IMR-90 (cell line): ENCODE measurements at regions not wholly inside any gene's neighbourhood (a gene's known extent, or its start where the extent isn't known, plus 50 kb on each side); places are given as distances from the start of the nearest gene placed in this dataset.

ENCODE experiments used
- ATAC-seq: fragments of 200-7000 bp; cut with Tn5 transposase; 2 replicates; pipeline ENCODE4 v1.9.1; 2020; ENCODE audit warnings: low read depth, mild to moderate bottlenecking, moderate library complexity
- BruUV-seq: library from RNA; stranded (reverse); fragments of 400-500 nt; replicated peaks from 2 replicates; lab custom pipeline; 2021; lab: Mats Ljungman, UMichigan
- CTCF ChIA-PET: fragments of 300-600 bp; formaldehyde crosslinking; extraction: SDS; loops from one replicate; lab custom pipeline; 2021; ENCODE audit warnings: antibody characterized with exemption; lab: Yijun Ruan, JAX
- POLR2A ChIA-PET: fragments of 300-600 bp; sonication (Branson Sonifier 250); formaldehyde crosslinking; loops from one replicate; lab custom pipeline; 2022; ENCODE audit warnings: antibody characterized with exemption; ENCODE audit not compliant: unreplicated experiment; lab: Charles Lee
- DNase-seq: peaks from one replicate; pipeline ENCODE4 v3.0.0; 2013
- H2AFZ ChIP-seq: replicated peaks from 2 replicates; pipeline ENCODE3; 2013; ENCODE audit warnings: low read length, mild to moderate bottlenecking; ENCODE audit not compliant: poor library complexity
- H2AK5ac ChIP-seq: 2 replicates; pipeline ENCODE4 v1.6.1; 2013; ENCODE audit warnings: low read depth, low read length, inconsistent platforms
- H2AK9ac ChIP-seq: replicated peaks from 2 replicates; pipeline ENCODE3; 2013; ENCODE audit warnings: mild to moderate bottlenecking, low read depth, low read length, moderate library complexity; ENCODE audit not compliant: poor library complexity
- H2BK120ac ChIP-seq: 2 replicates; pipeline ENCODE4 v1.6.1; 2013; ENCODE audit warnings: low read depth, low read length, inconsistent platforms
- H2BK15ac ChIP-seq: 3 replicates; pipeline ENCODE4 v1.6.1; 2013; ENCODE audit warnings: low read depth, low read length, inconsistent platforms
- H2BK20ac ChIP-seq: 2 replicates; pipeline ENCODE4 v1.6.1; 2013; ENCODE audit warnings: low read depth, mild to moderate bottlenecking, inconsistent platforms, low read length, moderate library complexity
- H2BK5ac ChIP-seq: 2 replicates; pipeline ENCODE4 v1.6.1; 2013; ENCODE audit warnings: mild to moderate bottlenecking, low read depth, low read length, inconsistent platforms; ENCODE audit not compliant: poor library complexity, severe bottlenecking
- H3K14ac ChIP-seq: replicated peaks from 2 replicates; pipeline ENCODE4 v1.6.1; 2013; ENCODE audit warnings: low read depth, low read length, inconsistent platforms
- H3K18ac ChIP-seq: 2 replicates; pipeline ENCODE4 v1.6.1; 2013; ENCODE audit warnings: low read depth, low read length, control low read depth
- H3K23ac ChIP-seq: 2 replicates; pipeline ENCODE4 v1.6.1; 2013; ENCODE audit warnings: low read depth, low read length, inconsistent platforms
- H3K27ac ChIP-seq: 2 replicates; pipeline ENCODE4 v1.5.1; 2013; ENCODE audit warnings: mild to moderate bottlenecking, control low read depth, low read length; ENCODE audit not compliant: insufficient read depth
- H3K27me3 ChIP-seq: 2 replicates; pipeline ENCODE4 v1.6.1; 2013; ENCODE audit warnings: low read length; ENCODE audit not compliant: control insufficient read depth, insufficient read depth
- H3K36me3 ChIP-seq: 2 replicates; pipeline ENCODE4 v1.6.1; 2013; ENCODE audit warnings: low read length, mixed read lengths; ENCODE audit not compliant: control insufficient read depth, insufficient read depth
- H3K4ac ChIP-seq: 2 replicates; pipeline ENCODE4 v1.6.1; 2013; ENCODE audit warnings: low read depth, low read length, inconsistent platforms
- H3K4me1 ChIP-seq: 2 replicates; pipeline ENCODE4 v1.6.1; 2013; ENCODE audit warnings: low read length, mixed read lengths; ENCODE audit not compliant: control insufficient read depth, insufficient read depth
- H3K4me2 ChIP-seq: 2 replicates; pipeline ENCODE4 v1.6.1; 2013; ENCODE audit warnings: low read depth, mild to moderate bottlenecking, control low read depth, low read length, moderate library complexity
- H3K4me3 ChIP-seq: 2 replicates; pipeline ENCODE4 v1.5.1; 2013; ENCODE audit warnings: low read depth, mild to moderate bottlenecking, control low read depth, low read length, moderate library complexity; ENCODE audit not compliant: insufficient read depth
- H3K56ac ChIP-seq: 2 replicates; pipeline ENCODE4 v1.6.1; 2013; ENCODE audit warnings: low read length, inconsistent platforms; ENCODE audit not compliant: insufficient read depth; ENCODE audit errors: extremely low read depth
- H3K79me1 ChIP-seq, 2 experiments: 2 replicates each; pipeline ENCODE4 v1.6.1; 2013; ENCODE audit warnings: low read length in 2 of 2, inconsistent platforms in 1 of 2, low read depth in 1 of 2
- H3K9ac ChIP-seq: 2 replicates; pipeline ENCODE4 v1.6.1; 2013; ENCODE audit warnings: low read depth, low read length, control low read depth
- H3K9me1 ChIP-seq: 2 replicates; pipeline ENCODE4 v1.6.1; 2013; ENCODE audit warnings: low read length, inconsistent platforms; ENCODE audit not compliant: insufficient read depth
- H3K9me3 ChIP-seq: 2 replicates; pipeline ENCODE4 v1.6.1; 2013; ENCODE audit warnings: low read length; ENCODE audit not compliant: control insufficient read depth, insufficient read depth
- H4K20me1 ChIP-seq: 2 replicates; pipeline ENCODE4 v1.6.1; 2013; ENCODE audit warnings: low read length, inconsistent platforms; ENCODE audit not compliant: insufficient read depth
- H4K5ac ChIP-seq: 2 replicates; pipeline ENCODE4 v1.6.1; 2013; ENCODE audit warnings: mild to moderate bottlenecking, low read depth, low read length, control low read depth
- H4K8ac ChIP-seq, 2 experiments: 2 replicates each; pipeline ENCODE4 v1.6.1; 2013; ENCODE audit warnings: low read depth in 2 of 2, low read length in 2 of 2, control low read depth in 1 of 2, inconsistent platforms in 1 of 2
- H4K91ac ChIP-seq: 2 replicates; pipeline ENCODE4 v1.6.1; 2013; ENCODE audit warnings: low read depth, low read length, inconsistent platforms; ENCODE audit not compliant: insufficient read depth
- BHLHE40 ChIP-seq: fragments of 150-350 bp; IDR thresholded peaks from 2 replicates; pipeline ENCODE4 v1.6.1; 2016; ENCODE audit warnings: mild to moderate bottlenecking, low read depth, low read length
- CEBPB ChIP-seq: IDR thresholded peaks from 2 replicates; pipeline ENCODE4 v1.6.1; 2012; ENCODE audit warnings: low read depth, low read length, improper control_type of control experiment
- CHD1 ChIP-seq: IDR thresholded peaks from 2 replicates; pipeline ENCODE4 v1.6.1; 2012; ENCODE audit warnings: low read depth, low read length, improper control_type of control experiment
- FOS ChIP-seq: fragments of 150-350 bp; IDR thresholded peaks from 2 replicates; pipeline ENCODE4 v1.6.1; 2016; ENCODE audit warnings: low read depth, low read length
- MAFK ChIP-seq: IDR thresholded peaks from 2 replicates; pipeline ENCODE4 v1.6.1; 2012; ENCODE audit warnings: low read depth, low read length, improper control_type of control experiment
- MAZ ChIP-seq: IDR thresholded peaks from 2 replicates; pipeline ENCODE4 v1.6.1; 2012; ENCODE audit warnings: low read depth, mild to moderate bottlenecking, low read length, improper control_type of control experiment, moderate library complexity, borderline replicate concordance
- MXI1 ChIP-seq: IDR thresholded peaks from 2 replicates; pipeline ENCODE4 v1.6.1; 2012; ENCODE audit warnings: low read depth, mild to moderate bottlenecking, low read length, moderate library complexity, borderline replicate concordance
- NFE2L2 ChIP-seq: fragments of 150-350 bp; IDR thresholded peaks from 2 replicates; pipeline ENCODE4 v1.6.1; 2016; ENCODE audit warnings: low read depth, mild to moderate bottlenecking, low read length
- POLR2A ChIP-seq: IDR thresholded peaks from 2 replicates; pipeline ENCODE4 v1.6.1; 2012; ENCODE audit warnings: mild to moderate bottlenecking, low read depth, low read length
- RAD21 ChIP-seq: IDR thresholded peaks from 2 replicates; pipeline ENCODE4 v1.6.1; 2012; ENCODE audit warnings: low read length, improper control_type of control experiment
- RCOR1 ChIP-seq: IDR thresholded peaks from 2 replicates; pipeline ENCODE4 v1.6.1; 2012; ENCODE audit warnings: mild to moderate bottlenecking, low read length, improper control_type of control experiment; ENCODE audit not compliant: insufficient replicate concordance
- RFX5 ChIP-seq: IDR thresholded peaks from 2 replicates; pipeline ENCODE4 v1.8.0; 2012; ENCODE audit warnings: low read depth, mild to moderate bottlenecking, low read length, moderate library complexity
- SMC3 ChIP-seq: fragments of 150-350 bp; IDR thresholded peaks from 2 replicates; pipeline ENCODE4 v1.6.1; 2016; ENCODE audit warnings: low read depth, mild to moderate bottlenecking, antibody characterized with exemption, low read length, moderate library complexity
- WGBS, 2 experiments: methylation state at CpG; one replicate each; pipeline versions ENCODE4 v1.1.5 to v1.1.7; 2013; ENCODE audit warnings: missing lambda C conversion rate in 2 of 2; ENCODE audit not compliant: insufficient read length in 1 of 2; ENCODE audit errors: extremely low coverage in 2 of 2; 5-methylcytosine and 5-hydroxymethylcytosine counted together
- dilution Hi-C: fragments of 300-500 bp; cut with HindIII; formaldehyde crosslinking; loops from one replicate; pipeline ENCODE4 v1.14.3; 2018; ENCODE audit warnings: low sequenced_read_pairs; ENCODE audit not compliant: unreplicated experiment
- in situ Hi-C: fragments of 300-500 bp; cut with MboI; formaldehyde crosslinking; loops from 3 replicates; pipeline ENCODE4 v1.14.3; 2019; ENCODE audit warnings: low sequenced_read_pairs, inconsistent platforms, mixed read lengths
- intact Hi-C: fragments of 100-400 bp; cut with micrococcal nuclease; formaldehyde crosslinking; loops from 2 replicates; pipeline ENCODE4 v1.10.0; 2022
- TF ChIP-seq, protein P1 (sequence below): fragments of 150-350 bp; IDR thresholded peaks from 2 replicates; pipeline ENCODE4 v1.6.1; 2016; ENCODE audit warnings: low read depth, mild to moderate bottlenecking, low read length, moderate library complexity, borderline replicate concordance
- TF ChIP-seq, protein P2 (sequence below): fragments of 150-350 bp; IDR thresholded peaks from 2 replicates; pipeline ENCODE4 v1.6.1; 2017; ENCODE audit warnings: mild to moderate bottlenecking, antibody characterized with exemption, low read length, low read depth
- TF ChIP-seq, protein P3 (sequence below): conservative IDR thresholded peaks from 2 replicates; pipeline ENCODE4 v1.5.1; 2012; ENCODE audit warnings: mild to moderate bottlenecking, low read depth, low read length, improper control_type of control experiment

DNA sequence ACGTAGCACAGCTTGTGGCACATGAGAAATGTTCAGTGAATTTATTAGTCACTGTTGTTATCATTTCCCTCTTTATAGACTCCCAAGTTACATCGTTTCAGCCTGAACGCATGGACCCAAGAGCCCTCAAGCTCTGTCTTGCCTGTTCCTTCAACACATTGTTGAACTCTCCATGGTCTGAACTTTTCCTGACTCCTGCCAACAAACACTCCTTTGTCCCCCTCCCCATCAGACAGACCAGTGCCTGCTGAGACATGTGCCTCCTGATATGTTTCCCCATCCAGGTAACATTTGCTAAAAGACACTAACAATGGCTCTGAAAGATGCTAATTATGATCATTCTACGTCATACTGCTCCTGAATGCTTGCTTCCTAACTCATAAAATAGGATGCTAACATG lies 108.7 kb upstream of the NFIA start:
- DNase-seq (no peak), ATAC-seq (no peak)
- no peaks in the 10 kb centered on the region; the same call in 1 of the 2 replicates for H3K27me3 ChIP-seq
- no peaks in the 10 kb centered on the region for H3K36me3 ChIP-seq
- no peak overlapping the region for H3K9ac ChIP-seq
- no peaks in the 10 kb centered on the region for H3K9me1 ChIP-seq
- H2BK15ac ChIP-seq, result no peak overlapping the region
- no peaks in the 10 kb centered on the region for H3K4me1 ChIP-seq
- no peaks in the 10 kb centered on the region for H3K79me1 ChIP-seq
- H2AK5ac ChIP-seq, result no peak overlapping the region
- no peak overlapping the region for H4K8ac ChIP-seq
- H3K4me2 ChIP-seq, result no peak overlapping the region
- 100% methylated on average over 1 of the region's 4 CpGs; no CpG with 5 or more reads in 1 of the 2 experiments for WGBS, 2 experiments
- H4K91ac ChIP-seq, result no peak overlapping the region
- no peak overlapping the region for H2AFZ ChIP-seq
- TF ChIP-seq FOS (no peak), SMC3 (no peak), RCOR1 (no peak), MAZ (no peak), CHD1 (no peak), MAFK (no peak), RAD21 (no peak), NFE2L2 (no peak), BHLHE40 (no peak), MXI1 (no peak), POLR2A (no peak), RFX5 (no peak), CEBPB (no peak)
- TF ChIP-seq, protein P1, sequence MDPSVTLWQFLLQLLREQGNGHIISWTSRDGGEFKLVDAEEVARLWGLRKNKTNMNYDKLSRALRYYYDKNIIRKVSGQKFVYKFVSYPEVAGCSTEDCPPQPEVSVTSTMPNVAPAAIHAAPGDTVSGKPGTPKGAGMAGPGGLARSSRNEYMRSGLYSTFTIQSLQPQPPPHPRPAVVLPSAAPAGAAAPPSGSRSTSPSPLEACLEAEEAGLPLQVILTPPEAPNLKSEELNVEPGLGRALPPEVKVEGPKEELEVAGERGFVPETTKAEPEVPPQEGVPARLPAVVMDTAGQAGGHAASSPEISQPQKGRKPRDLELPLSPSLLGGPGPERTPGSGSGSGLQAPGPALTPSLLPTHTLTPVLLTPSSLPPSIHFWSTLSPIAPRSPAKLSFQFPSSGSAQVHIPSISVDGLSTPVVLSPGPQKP, result no peak
- TF ChIP-seq, protein P2, sequence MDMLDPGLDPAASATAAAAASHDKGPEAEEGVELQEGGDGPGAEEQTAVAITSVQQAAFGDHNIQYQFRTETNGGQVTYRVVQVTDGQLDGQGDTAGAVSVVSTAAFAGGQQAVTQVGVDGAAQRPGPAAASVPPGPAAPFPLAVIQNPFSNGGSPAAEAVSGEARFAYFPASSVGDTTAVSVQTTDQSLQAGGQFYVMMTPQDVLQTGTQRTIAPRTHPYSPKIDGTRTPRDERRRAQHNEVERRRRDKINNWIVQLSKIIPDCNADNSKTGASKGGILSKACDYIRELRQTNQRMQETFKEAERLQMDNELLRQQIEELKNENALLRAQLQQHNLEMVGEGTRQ, result no peak
- TF ChIP-seq, protein P3, sequence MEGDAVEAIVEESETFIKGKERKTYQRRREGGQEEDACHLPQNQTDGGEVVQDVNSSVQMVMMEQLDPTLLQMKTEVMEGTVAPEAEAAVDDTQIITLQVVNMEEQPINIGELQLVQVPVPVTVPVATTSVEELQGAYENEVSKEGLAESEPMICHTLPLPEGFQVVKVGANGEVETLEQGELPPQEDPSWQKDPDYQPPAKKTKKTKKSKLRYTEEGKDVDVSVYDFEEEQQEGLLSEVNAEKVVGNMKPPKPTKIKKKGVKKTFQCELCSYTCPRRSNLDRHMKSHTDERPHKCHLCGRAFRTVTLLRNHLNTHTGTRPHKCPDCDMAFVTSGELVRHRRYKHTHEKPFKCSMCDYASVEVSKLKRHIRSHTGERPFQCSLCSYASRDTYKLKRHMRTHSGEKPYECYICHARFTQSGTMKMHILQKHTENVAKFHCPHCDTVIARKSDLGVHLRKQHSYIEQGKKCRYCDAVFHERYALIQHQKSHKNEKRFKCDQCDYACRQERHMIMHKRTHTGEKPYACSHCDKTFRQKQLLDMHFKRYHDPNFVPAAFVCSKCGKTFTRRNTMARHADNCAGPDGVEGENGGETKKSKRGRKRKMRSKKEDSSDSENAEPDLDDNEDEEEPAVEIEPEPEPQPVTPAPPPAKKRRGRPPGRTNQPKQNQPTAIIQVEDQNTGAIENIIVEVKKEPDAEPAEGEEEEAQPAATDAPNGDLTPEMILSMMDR, result no peak
- no peak overlapping the region for H2AK9ac ChIP-seq
- no peaks in the 10 kb centered on the region for H4K20me1 ChIP-seq
- H3K56ac ChIP-seq, result no peak overlapping the region
- H3K9me3 ChIP-seq, result no peaks in the 10 kb centered on the region
- BruUV-seq, result no TSS peak
- in situ Hi-C loops (loop anchor here (10.0 kb wide), 2 partner anchors 481 to 871 kb away; no protein-coding TSS in a partner anchor), intact Hi-C loops (loop anchor here (5.0 kb wide), 3 partner anchors 684 to 1169 kb away; no protein-coding TSS in a partner anchor), dilution Hi-C loops (no loop called here)
- no peak overlapping the region for H3K23ac ChIP-seq
- H2BK5ac ChIP-seq, result no peak overlapping the region
- POLR2A ChIA-PET, result no interaction called here
- H4K5ac ChIP-seq, result no peak overlapping the region
- CTCF ChIA-PET, result no interaction called here
- no peak overlapping the region for H3K27ac ChIP-seq
- H3K14ac ChIP-seq, result no peak overlapping the region
- no peak overlapping the region for H2BK120ac ChIP-seq
- no peak overlapping the region for H3K18ac ChIP-seq
- no peak overlapping the region for H2BK20ac ChIP-seq
- H3K4ac ChIP-seq, result no peak overlapping the region
- H3K4me3 ChIP-seq, result no peak overlapping the region
